ENCODE measurements at regions not wholly inside any gene's neighbourhood (a gene's known extent, or its start where the extent isn't known, plus 50 kb on each side); places are given as distances from the start of the nearest gene placed in this dataset.

DNA sequence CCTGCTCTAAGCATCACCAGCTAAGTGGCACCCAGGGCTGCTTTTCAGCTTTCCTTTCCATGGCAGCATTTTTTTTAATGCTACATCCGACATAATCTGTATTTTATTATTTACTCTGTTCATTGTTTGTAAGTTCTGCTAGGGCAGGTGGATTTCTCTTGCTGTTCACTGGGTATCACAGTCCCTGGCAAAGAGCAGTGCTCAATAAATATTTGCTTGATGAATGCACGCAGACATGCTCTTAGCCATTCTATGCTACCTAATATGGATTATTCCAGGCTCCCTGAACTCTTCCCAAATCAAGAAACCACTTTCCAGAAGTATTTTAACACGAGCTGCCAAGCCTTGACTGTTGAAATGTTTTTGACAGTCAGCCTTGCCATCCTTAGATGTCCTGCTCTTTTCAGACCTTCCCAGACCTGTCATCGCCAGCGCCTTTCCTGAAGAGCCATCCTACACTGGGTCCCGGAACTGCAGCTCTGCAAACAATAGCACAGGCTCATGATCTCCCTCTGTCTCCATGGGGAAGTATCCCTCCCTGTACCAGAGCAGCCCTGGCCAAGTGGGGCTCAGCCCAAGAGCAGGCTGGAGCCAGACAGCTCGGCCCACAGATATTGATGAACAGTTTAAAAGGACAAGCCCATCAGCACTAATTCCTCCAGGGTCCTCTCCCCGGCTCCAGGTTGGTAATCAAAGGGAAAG, 136.5 kb upstream of the CDH4 start:
- no peak for DNase-seq
- no peak overlapping the region for H3K27ac ChIP-seq (ENCODE audit: low read depth in 2 of 2, low read length in 2 of 2)

DNA sequence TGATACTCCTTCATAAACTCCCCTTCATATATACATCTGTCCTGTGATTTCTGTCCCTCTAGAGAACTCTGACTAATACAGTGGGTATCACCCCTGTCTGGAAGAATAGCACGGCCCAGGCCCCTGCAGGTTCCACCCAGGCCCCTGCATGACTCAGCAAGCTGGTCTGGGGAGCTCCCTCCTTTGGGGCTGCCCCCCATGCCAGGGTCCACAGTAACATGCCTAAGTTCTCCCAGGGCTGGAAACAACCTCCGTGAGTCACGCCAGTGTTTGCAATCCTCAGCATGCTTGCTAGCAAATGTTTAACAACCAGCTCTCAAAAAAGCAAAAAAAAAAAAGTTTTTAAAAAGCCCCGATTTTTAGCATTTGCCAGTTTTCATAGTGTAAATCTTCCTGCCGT, 134.3 kb upstream of the CDH4 start:
- Histone ChIP-seq H3K4me1 (ENCODE audit: control insufficient read depth in 2 of 3, insufficient read depth in 2 of 3, low read depth in 1 of 3, low read length in 3 of 3) (no peaks in the 10 kb centered on the region), H3K27ac (ENCODE audit: low read depth in 2 of 2, low read length in 2 of 2) (no peak overlapping the region), H3K4me3 (ENCODE audit: low read length in 3 of 3) (no peak overlapping the region), H3K9ac (ENCODE audit: low read length in 3 of 3) (no peak overlapping the region), H3K36me3 (ENCODE audit: control insufficient read depth in 2 of 3, insufficient read depth in 3 of 3, low read length in 3 of 3) (no peaks in the 10 kb centered on the region), H3K9me3 (ENCODE audit: control insufficient read depth in 2 of 3, insufficient read depth in 1 of 3, low read length in 3 of 3) (no peaks in the 10 kb centered on the region), H3K27me3 (ENCODE audit: control insufficient read depth, insufficient read depth, low read length) (peaks cover 2% of the 10 kb centered on the region)
- intact Hi-C loops (cut with DNase I) = no loop called here
- no peak for FAIRE-seq
- TF ChIP-seq, protein P1, sequence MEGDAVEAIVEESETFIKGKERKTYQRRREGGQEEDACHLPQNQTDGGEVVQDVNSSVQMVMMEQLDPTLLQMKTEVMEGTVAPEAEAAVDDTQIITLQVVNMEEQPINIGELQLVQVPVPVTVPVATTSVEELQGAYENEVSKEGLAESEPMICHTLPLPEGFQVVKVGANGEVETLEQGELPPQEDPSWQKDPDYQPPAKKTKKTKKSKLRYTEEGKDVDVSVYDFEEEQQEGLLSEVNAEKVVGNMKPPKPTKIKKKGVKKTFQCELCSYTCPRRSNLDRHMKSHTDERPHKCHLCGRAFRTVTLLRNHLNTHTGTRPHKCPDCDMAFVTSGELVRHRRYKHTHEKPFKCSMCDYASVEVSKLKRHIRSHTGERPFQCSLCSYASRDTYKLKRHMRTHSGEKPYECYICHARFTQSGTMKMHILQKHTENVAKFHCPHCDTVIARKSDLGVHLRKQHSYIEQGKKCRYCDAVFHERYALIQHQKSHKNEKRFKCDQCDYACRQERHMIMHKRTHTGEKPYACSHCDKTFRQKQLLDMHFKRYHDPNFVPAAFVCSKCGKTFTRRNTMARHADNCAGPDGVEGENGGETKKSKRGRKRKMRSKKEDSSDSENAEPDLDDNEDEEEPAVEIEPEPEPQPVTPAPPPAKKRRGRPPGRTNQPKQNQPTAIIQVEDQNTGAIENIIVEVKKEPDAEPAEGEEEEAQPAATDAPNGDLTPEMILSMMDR (IDR thresholded peaks at IDR 0.05; ENCODE audit: borderline replicate concordance, extremely low read depth, insufficient read depth) = no peak
- DNase-seq = no peak

More for the DNA sequence above, 136.5 kb upstream of the CDH4 start:
- peaks cover 2% of the 10 kb centered on the region for H3K27me3 ChIP-seq (ENCODE audit: control insufficient read depth, insufficient read depth, low read length)
- H3K4me3 ChIP-seq (ENCODE audit: low read length in 3 of 3) = no peak overlapping the region
- H3K9ac ChIP-seq (ENCODE audit: low read length in 3 of 3) = no peak overlapping the region
- no peak for FAIRE-seq
- no peaks in the 10 kb centered on the region for H3K9me3 ChIP-seq (ENCODE audit: control insufficient read depth in 2 of 3, insufficient read depth in 1 of 3, low read length in 3 of 3)
- TF ChIP-seq, protein P1 (IDR thresholded peaks at IDR 0.05; ENCODE audit: borderline replicate concordance, extremely low read depth, insufficient read depth) = no peak
- H3K4me1 ChIP-seq (ENCODE audit: control insufficient read depth in 2 of 3, insufficient read depth in 2 of 3, low read depth in 1 of 3, low read length in 3 of 3) = no peaks in the 10 kb centered on the region
- intact Hi-C loops (cut with DNase I) = no loop called here
- no peaks in the 10 kb centered on the region for H3K36me3 ChIP-seq (ENCODE audit: control insufficient read depth in 2 of 3, insufficient read depth in 3 of 3, low read length in 3 of 3)

DNA sequence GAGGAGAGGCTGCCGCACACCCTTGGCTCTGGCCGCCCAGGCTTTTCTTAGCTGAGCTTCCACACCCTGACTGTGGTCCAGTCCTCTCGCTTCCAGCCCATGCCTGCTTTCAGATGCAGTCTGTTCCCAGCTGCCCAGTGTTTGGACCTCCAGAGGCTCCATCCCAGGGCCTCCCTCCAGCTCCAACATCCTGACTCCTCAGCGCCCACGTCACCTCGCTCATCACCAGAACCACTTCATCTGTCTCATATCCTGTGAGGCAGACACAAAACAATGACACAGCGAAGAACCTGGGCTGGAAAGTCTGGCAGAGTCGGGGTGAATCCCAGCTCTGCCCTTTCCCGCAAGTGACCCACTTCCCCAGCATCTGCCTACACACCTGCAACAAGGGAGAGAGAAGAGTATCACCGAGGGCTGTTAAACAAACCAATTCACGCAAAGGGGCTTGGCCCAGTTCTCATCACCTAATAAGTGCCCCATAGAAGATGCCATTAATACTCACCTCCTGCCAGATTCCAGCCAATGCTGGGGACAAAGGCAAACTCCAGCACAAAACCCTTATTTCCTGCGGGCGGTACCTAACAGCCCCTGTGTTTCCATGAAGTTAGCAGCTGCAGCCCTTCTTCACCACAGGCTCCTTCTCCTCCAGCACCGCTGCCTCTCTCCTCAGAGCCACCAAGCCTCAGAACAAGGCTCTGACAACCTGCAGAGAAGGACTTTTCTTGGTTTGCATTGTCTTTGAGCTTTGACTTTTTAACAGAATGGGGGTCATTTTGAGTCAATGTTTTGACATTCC, 133.4 kb upstream of the CDH4 start:
- H3K27ac ChIP-seq (ENCODE audit: low read depth in 2 of 2, low read length in 2 of 2) = no peak overlapping the region
- intact Hi-C loops (cut with DNase I) = no loop called here
- H3K27me3 ChIP-seq (ENCODE audit: control insufficient read depth, insufficient read depth, low read length) = peaks cover 2% of the 10 kb centered on the region

More for the DNA sequence above, 133.4 kb upstream of the CDH4 start:
- Histone ChIP-seq H3K4me3 (ENCODE audit: low read length in 3 of 3) (no peak overlapping the region), H3K36me3 (ENCODE audit: control insufficient read depth in 2 of 3, insufficient read depth in 3 of 3, low read length in 3 of 3) (no peaks in the 10 kb centered on the region), H3K9ac (ENCODE audit: low read length in 3 of 3) (no peak overlapping the region), H3K9me3 (ENCODE audit: control insufficient read depth in 2 of 3, insufficient read depth in 1 of 3, low read length in 3 of 3) (no peaks in the 10 kb centered on the region), H3K4me1 (ENCODE audit: control insufficient read depth in 2 of 3, insufficient read depth in 2 of 3, low read depth in 1 of 3, low read length in 3 of 3) (no peaks in the 10 kb centered on the region)
- TF ChIP-seq, protein P1 (IDR thresholded peaks at IDR 0.05; ENCODE audit: borderline replicate concordance, extremely low read depth, insufficient read depth) = no peak
- FAIRE-seq (no peak), DNase-seq (no peak)

All from kidney (tissue), 13 donors.